ENCODE measurements at regions not wholly inside any gene's neighbourhood (a gene's known extent, or its start where the extent isn't known, plus 50 kb on each side); places are given as distances from the start of the nearest gene placed in this dataset.

- H3K9me3 Mint-ChIP-seq: peaks cover 2% of the 10 kb centered on the region
- DNase-seq (no peak), ATAC-seq (ENCODE audit: low read depth) (no peak)
- no peak overlapping the region for H3K4me3 Mint-ChIP-seq
- H3K27ac Mint-ChIP-seq: no peak overlapping the region
- no peaks in the 10 kb centered on the region for H3K36me3 Mint-ChIP-seq
- no peaks in the 10 kb centered on the region for H3K4me1 Mint-ChIP-seq
- H3K27me3 Mint-ChIP-seq: no peaks in the 10 kb centered on the region
- POLR2A ChIA-PET: no interaction called here
Observed at GRCh38 chr2:5969303-5969702, 277.1 kb downstream of the SOX11 start.

DNA sequence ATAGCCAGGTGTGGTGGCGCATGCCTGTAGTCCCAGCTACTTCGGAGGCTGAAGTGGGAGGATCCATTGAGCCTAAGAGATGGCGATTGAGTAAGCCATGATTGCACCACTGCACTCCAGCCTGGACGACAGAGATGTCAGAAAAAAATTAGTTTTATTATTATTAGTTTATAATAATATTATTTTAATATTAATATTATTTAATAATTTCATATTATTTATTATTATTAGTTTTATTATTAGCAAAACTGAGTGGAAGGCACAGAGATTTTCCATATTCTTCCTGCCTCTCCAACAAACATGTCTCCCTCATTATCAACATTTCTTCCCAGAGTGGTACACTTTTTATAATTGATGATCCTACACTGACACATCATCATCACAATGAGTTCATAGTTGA lies 278.2 kb downstream of the SOX11 start:
- H3K4me3 Mint-ChIP-seq: no peak overlapping the region

GRCh38 chr2:5974477-5974876 lies 282.3 kb downstream of the SOX11 start:
- H3K27me3 Mint-ChIP-seq: no peaks in the 10 kb centered on the region
- no peak overlapping the region for H3K27ac Mint-ChIP-seq
- DNase-seq (no peak), ATAC-seq (ENCODE audit: low read depth) (no peak)
- H3K4me3 Mint-ChIP-seq: no peak overlapping the region
- no peaks in the 10 kb centered on the region for H3K4me1 Mint-ChIP-seq
- POLR2A ChIA-PET: no interaction called here
- H3K9me3 Mint-ChIP-seq: peaks cover 2% of the 10 kb centered on the region
- H3K36me3 Mint-ChIP-seq: no peaks in the 10 kb centered on the region

More for the DNA sequence above, 278.2 kb downstream of the SOX11 start:
- no peak for ATAC-seq (ENCODE audit: low read depth)
- Mint-ChIP-seq H3K27me3 (no peaks in the 10 kb centered on the region), H3K36me3 (no peaks in the 10 kb centered on the region), H3K4me1 (no peaks in the 10 kb centered on the region), H3K9me3 (peaks cover 2% of the 10 kb centered on the region), H3K27ac (no peak overlapping the region)
- DNase-seq: no peak
- POLR2A ChIA-PET: no interaction called here

GRCh38 chr2:5975401-5975800 lies 283.2 kb downstream of the SOX11 start:
- ATAC-seq (ENCODE audit: low read depth) (no peak), DNase-seq (no peak)
- no peaks in the 10 kb centered on the region for H3K4me1 Mint-ChIP-seq
- POLR2A ChIA-PET: no interaction called here
- H3K4me3 Mint-ChIP-seq: no peak overlapping the region
- no peaks in the 10 kb centered on the region for H3K36me3 Mint-ChIP-seq
- H3K27ac Mint-ChIP-seq: no peak overlapping the region
- no peaks in the 10 kb centered on the region for H3K27me3 Mint-ChIP-seq
- H3K9me3 Mint-ChIP-seq: peaks cover 2% of the 10 kb centered on the region

DNA sequence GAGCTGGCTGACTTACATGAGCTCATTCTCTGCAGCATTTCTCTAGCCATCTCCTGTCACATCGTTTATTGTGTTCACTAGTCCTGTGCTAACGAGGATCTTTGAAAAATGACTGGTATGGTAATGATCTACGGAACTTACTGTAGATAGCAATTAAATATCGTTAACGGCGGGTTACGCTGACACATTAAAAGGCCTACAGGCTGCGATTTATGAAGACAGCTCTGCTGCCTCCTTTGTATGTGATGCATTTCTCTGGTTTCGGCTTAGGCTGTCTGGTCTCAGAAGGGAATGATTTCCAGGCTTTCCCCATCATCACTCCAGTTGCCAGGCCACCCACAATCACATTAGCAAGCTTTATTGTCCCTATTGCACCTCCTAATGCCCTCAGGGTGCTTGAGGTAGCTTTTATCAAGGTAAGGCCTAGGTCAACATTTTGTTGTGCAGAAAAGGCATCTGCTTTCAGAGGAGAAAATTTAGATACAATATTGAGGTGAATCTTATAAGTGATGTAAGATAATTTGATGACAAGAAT lies 284.4 kb downstream of the SOX11 start:
- Mint-ChIP-seq H3K27ac (no peak overlapping the region), H3K27me3 (no peaks in the 10 kb centered on the region), H3K36me3 (no peaks in the 10 kb centered on the region), H3K4me3 (no peak overlapping the region), H3K9me3 (no peaks in the 10 kb centered on the region), H3K4me1 (no peaks in the 10 kb centered on the region)
- POLR2A ChIA-PET: no interaction called here
- ATAC-seq (ENCODE audit: low read depth) (no peak), DNase-seq (no peak)

DNA sequence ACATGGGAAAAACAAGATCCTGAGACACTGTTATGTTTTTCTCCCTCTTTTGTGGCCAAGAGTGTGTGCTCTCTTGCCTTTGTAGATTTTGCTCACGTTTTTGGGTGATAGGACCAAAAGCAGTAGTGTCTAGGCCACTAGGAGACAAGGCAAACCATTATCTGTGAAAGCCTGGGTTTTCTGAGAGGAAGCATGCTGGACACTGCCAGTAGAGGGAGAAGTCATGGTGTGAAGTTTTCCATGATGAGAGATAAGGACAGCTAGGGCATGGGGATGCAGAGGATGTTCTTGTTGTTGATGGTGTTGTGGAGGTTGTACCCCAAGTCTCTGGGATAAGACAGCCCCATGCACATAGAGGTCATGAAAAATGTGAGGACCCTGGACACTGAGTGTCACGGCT lies 285.3 kb downstream of the SOX11 start:
- peaks cover 1% of the 10 kb centered on the region for H3K27me3 Mint-ChIP-seq
- H3K36me3 Mint-ChIP-seq: no peaks in the 10 kb centered on the region
- POLR2A ChIA-PET: no interaction called here
- H3K4me3 Mint-ChIP-seq: no peak overlapping the region
- ATAC-seq (ENCODE audit: low read depth) (no peak), DNase-seq (no peak)
- no peaks in the 10 kb centered on the region for H3K9me3 Mint-ChIP-seq
- H3K27ac Mint-ChIP-seq: no peak overlapping the region
- H3K4me1 Mint-ChIP-seq: no peaks in the 10 kb centered on the region

- no peaks in the 10 kb centered on the region for H3K36me3 Mint-ChIP-seq
Observed at GRCh38 chr2:5978131-5978751, 286.1 kb downstream of the SOX11 start.

DNA sequence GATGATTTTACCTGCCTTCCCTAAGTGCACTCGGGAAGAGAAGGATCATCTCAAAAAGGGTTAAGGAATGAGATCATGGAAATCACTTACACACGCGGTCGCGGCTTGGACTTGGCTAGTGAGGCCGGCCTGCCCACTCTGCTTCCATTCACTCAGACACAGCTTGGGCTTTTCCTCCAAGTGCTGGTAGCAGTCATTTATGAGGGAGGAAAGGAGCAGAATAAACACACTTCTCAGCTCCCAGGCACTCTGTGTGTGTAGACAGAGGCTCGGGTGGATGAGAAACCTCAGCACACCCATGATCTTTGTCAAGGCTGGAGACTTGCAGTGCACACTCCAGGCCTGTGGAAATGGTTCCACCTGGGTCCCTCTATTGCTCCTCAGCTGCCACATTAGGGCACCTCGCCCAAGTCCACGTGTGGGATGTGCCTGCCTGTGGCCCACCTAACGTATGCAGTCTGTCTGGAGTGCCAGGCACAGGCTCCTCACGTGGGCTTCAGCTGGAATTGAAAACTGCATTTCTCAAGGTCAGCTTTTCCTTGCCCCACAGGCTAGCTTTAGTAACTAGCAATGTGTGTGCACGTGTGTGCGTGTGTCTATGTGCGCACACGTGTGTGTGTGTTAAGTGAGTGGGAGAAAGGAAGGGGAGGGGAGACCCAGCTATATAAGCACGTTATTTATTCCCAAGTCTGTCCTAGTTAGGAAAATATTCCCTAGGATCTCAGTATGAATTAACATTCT lies 288.4 kb downstream of the SOX11 start:
- Mint-ChIP-seq H3K4me3 (no peak overlapping the region), H3K9me3 (no peaks in the 10 kb centered on the region), H3K36me3 (no peaks in the 10 kb centered on the region), H3K27ac (no peak overlapping the region), H3K4me1 (no peaks in the 10 kb centered on the region), H3K27me3 (peaks cover 2% of the 10 kb centered on the region)
- ATAC-seq (ENCODE audit: low read depth) (no peak), DNase-seq (no peak)
- POLR2A ChIA-PET: no interaction called here

More at GRCh38 chr2:5978131-5978751, 286.1 kb downstream of the SOX11 start:
- DNase-seq: no peak
- POLR2A ChIA-PET: no interaction called here
- Mint-ChIP-seq H3K4me1 (no peaks in the 10 kb centered on the region), H3K4me3 (no peak overlapping the region), H3K27me3 (peaks cover 2% of the 10 kb centered on the region), H3K9me3 (no peaks in the 10 kb centered on the region), H3K27ac (no peak overlapping the region)
- no peak for ATAC-seq (ENCODE audit: low read depth)

GRCh38 chr2:5982193-5982902 lies 290.2 kb downstream of the SOX11 start:
- DNase-seq (no peak), ATAC-seq (ENCODE audit: low read depth) (no peak)
- H3K4me3 Mint-ChIP-seq: no peak overlapping the region
- H3K9me3 Mint-ChIP-seq: peaks cover 1% of the 10 kb centered on the region
- peaks cover 1% of the 10 kb centered on the region for H3K4me1 Mint-ChIP-seq
- no peaks in the 10 kb centered on the region for H3K36me3 Mint-ChIP-seq
- no peak overlapping the region for H3K27ac Mint-ChIP-seq
- peaks cover 2% of the 10 kb centered on the region for H3K27me3 Mint-ChIP-seq
- POLR2A ChIA-PET: no interaction called here

DNA sequence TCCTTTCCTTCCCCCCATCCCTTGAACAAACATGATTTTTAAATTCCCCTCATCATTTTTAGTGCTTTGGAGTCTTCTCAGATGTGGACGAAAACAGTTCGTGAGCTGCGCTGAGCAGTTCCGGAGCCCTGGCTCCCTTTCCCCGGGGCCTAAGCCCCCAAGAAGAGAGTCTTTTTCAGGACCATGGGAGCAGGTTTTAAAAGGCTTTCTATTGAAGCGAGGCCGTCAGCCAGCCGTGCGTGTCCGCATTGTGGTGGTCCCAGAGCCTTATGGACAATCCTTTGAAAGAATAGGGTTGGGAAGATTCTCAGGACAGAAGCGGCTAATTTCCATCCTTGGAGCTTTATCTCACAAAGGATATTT lies 290.7 kb downstream of the SOX11 start:
- peaks cover 1% of the 10 kb centered on the region for H3K4me1 Mint-ChIP-seq
- no peak overlapping the region for H3K4me3 Mint-ChIP-seq
- H3K9me3 Mint-ChIP-seq: peaks cover 1% of the 10 kb centered on the region
- DNase-seq (no peak), ATAC-seq (ENCODE audit: low read depth) (no peak)
- no peaks in the 10 kb centered on the region for H3K36me3 Mint-ChIP-seq
- POLR2A ChIA-PET: no interaction called here
- no peak overlapping the region for H3K27ac Mint-ChIP-seq
- H3K27me3 Mint-ChIP-seq: peaks cover 2% of the 10 kb centered on the region

DNA sequence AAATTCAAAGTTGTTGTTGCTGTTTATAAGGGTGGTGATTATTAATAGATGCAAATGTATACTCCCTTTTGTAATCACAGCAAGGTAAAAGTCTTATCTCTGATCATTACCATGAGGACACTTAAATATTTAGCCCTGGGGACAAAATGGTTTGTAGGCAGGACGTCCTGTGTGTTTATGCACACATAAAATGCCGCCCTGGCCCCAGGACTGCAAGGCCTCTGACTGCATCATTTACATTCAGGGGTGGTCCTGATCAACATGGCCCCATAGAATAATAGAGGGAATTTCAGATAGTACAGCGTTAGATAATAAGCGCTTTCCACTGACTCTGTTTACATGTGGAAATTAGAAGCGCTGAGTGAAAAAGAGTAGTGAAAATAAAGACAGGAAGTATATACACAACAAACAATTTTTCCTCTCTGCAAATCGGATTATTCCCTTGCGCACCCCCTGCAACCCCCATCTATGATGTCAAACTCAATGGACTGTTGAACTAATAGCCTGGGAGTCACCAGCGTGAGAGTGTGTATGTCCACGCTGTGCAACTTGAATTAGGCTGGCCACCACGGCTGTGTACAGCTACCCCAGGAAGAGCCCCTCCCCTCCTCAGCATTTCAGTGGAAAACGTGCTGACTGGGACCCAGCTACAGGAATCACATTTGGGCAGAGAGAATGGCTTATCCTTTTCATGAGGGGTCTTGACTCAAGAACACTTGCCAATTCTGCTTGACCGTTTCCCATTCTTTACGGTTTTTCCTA lies 291.5 kb downstream of the SOX11 start:
- no peaks in the 10 kb centered on the region for H3K36me3 Mint-ChIP-seq
- peaks cover 1% of the 10 kb centered on the region for H3K9me3 Mint-ChIP-seq
- ATAC-seq (ENCODE audit: low read depth): no peak
- DNase-seq: no peak
- H3K27me3 Mint-ChIP-seq: peaks cover 2% of the 10 kb centered on the region
- no peak overlapping the region for H3K4me3 Mint-ChIP-seq
- POLR2A ChIA-PET: no interaction called here
- H3K4me1 Mint-ChIP-seq: peaks cover 1% of the 10 kb centered on the region
- H3K27ac Mint-ChIP-seq: no peak overlapping the region

DNA sequence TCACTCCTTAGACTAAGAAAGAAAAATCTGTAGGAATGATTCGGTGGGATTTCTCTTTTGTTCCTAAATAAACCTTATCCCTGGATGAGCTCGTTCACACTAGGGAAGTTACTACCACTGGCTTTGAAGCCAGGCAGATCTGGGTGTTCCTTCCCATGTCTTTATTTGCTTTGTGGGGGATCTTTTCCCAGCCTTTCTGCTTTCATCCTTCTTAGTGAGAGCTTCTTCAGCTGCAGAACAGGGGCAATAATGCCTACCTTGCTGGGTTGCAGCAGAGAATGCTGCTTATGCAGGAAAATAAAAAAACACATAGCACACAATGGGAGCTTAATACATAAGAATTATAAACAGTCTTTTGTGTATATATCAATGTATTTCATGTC lies 292.1 kb downstream of the SOX11 start:
- no peak overlapping the region for H3K4me3 Mint-ChIP-seq
- H3K9me3 Mint-ChIP-seq: peaks cover 1% of the 10 kb centered on the region
- peaks cover 1% of the 10 kb centered on the region for H3K4me1 Mint-ChIP-seq
- ATAC-seq (ENCODE audit: low read depth) (no peak), DNase-seq (no peak)
- H3K27me3 Mint-ChIP-seq: peaks cover 2% of the 10 kb centered on the region
- H3K27ac Mint-ChIP-seq: no peak overlapping the region
- POLR2A ChIA-PET: no interaction called here
- no peaks in the 10 kb centered on the region for H3K36me3 Mint-ChIP-seq

GRCh38 chr2:5984946-5985345 lies 292.8 kb downstream of the SOX11 start:
- H3K9me3 Mint-ChIP-seq: peaks cover 1% of the 10 kb centered on the region
- POLR2A ChIA-PET: no interaction called here
- H3K27me3 Mint-ChIP-seq: peaks cover 2% of the 10 kb centered on the region
- H3K4me1 Mint-ChIP-seq: peaks cover 1% of the 10 kb centered on the region
- H3K4me3 Mint-ChIP-seq: no peak overlapping the region
- no peak for DNase-seq
- H3K36me3 Mint-ChIP-seq: no peaks in the 10 kb centered on the region
- no peak overlapping the region for H3K27ac Mint-ChIP-seq
- no peak for ATAC-seq (ENCODE audit: low read depth)
